Posterior vena cava (tissue), 2 donors: ENCODE measurements at regions not wholly inside any gene's neighbourhood (a gene's known extent, or its start where the extent isn't known, plus 50 kb on each side); places are given as distances from the start of the nearest gene placed in this dataset.

Source experiments
- DNase-seq: peaks from one replicate; pipeline ENCODE4 v3.0.0-alpha.2; 2020; ENCODE audit warnings: low spot score
- intact Hi-C, 2 donors: fragments of 100-400 bp; cut with DNase I; formaldehyde crosslinking; loops; one replicate each; pipeline versions ENCODE4 v1.14.1 to v1.14.2; 2022 to 2023
- donor health status: DM: yes; HTN: yes; CAD: no.
- donor health status: DM: yes; HTN: yes; CAD: no.

- intact Hi-C loops, result loop anchor here in 1 of 2 donors (10.0 kb wide), 1 partner anchor 148 kb away; no protein-coding TSS in a partner anchor
- no peak for DNase-seq
These were observed 63.2 kb upstream of the CAV2 start for GRCh38 chr7:116436305-116436826.

- no peak for DNase-seq
- intact Hi-C loops, result loop anchor here in 1 of 2 donors (10.0 kb wide), 1 partner anchor 147 kb away; no protein-coding TSS in a partner anchor
These were observed 61.3 kb upstream of the CAV2 start for GRCh38 chr7:116438267-116438666.

- no peak for DNase-seq
- intact Hi-C loops, result loop anchor here in 1 of 2 donors (10.0 kb wide), 1 partner anchor 146 kb away; no protein-coding TSS in a partner anchor
These were observed 60.5 kb upstream of the CAV2 start for GRCh38 chr7:116439005-116439404.

- intact Hi-C loops, result loop anchor here in 1 of 2 donors (10.0 kb wide), 2 partner anchors 55 to 145 kb away; partner anchors contain the start of gene CAV2
- DNase-seq, result no peak
These were observed 59.5 kb upstream of the CAV2 start for GRCh38 chr7:116439841-116440549.

GRCh38 chr7:116441534-116441933 lies 58.0 kb upstream of the CAV2 start:
- no peak for DNase-seq
- intact Hi-C loops, result loop anchor here in 1 of 2 donors (10.0 kb wide), 1 partner anchor 53 kb away; the partner anchor contains the start of gene CAV2

- intact Hi-C loops, result loop anchor here in 1 of 2 donors (10.0 kb wide), 1 partner anchor 52 kb away; the partner anchor contains the start of gene CAV2
- DNase-seq, result no peak
These were observed 56.4 kb upstream of the CAV2 start for GRCh38 chr7:116443101-116443523.

GRCh38 chr7:116443646-116444045 lies 55.9 kb upstream of the CAV2 start:
- no peak for DNase-seq
- intact Hi-C loops, result loop anchor here in 1 of 2 donors (10.0 kb wide), 1 partner anchor 51 kb away; the partner anchor contains the start of gene CAV2

- no peak for DNase-seq
- intact Hi-C loops, result loop anchor here in 1 of 2 donors (10.0 kb wide), 1 partner anchor 49 kb away; the partner anchor contains the start of gene CAV2
These were observed 53.9 kb upstream of the CAV2 start for GRCh38 chr7:116445447-116446211.

GRCh38 chr7:116446212-116446855 lies 53.2 kb upstream of the CAV2 start:
- no peak for DNase-seq
- intact Hi-C loops, result loop anchor here in 1 of 2 donors (10.0 kb wide), 1 partner anchor 48 kb away; the partner anchor contains the start of gene CAV2

- DNase-seq, result no peak
- intact Hi-C loops, result loop anchor here in 1 of 2 donors (10.0 kb wide), 1 partner anchor 47 kb away; the partner anchor contains the start of gene CAV2
These were observed 52.1 kb upstream of the CAV2 start for GRCh38 chr7:116447436-116447835.

GRCh38 chr7:116447966-116448839 lies 51.3 kb upstream of the CAV2 start:
- intact Hi-C loops, result loop anchor here in 1 of 2 donors (10.0 kb wide), 1 partner anchor 47 kb away; the partner anchor contains the start of gene CAV2

GRCh38 chr7:116449441-116449840 lies 50.1 kb upstream of the CAV2 start:
- intact Hi-C loops, result loop anchor here in 1 of 2 donors (10.0 kb wide), 1 partner anchor 45 kb away; the partner anchor contains the start of gene CAV2
- DNase-seq, result no peak

More at GRCh38 chr7:116447966-116448839, 51.3 kb upstream of the CAV2 start:
- no peak for DNase-seq
